Type B pancreatic cell (in vitro differentiated cells): ENCODE measurements at regions not wholly inside any gene's neighbourhood (a gene's known extent, or its start where the extent isn't known, plus 50 kb on each side); places are given as distances from the start of the nearest gene placed in this dataset.
A peak's percentile ranks its signal among the peaks of the same experiment; 100 is the strongest.

Experiments
- DNase-seq: peaks from one replicate; pipeline ENCODE4 v3.0.0; 2021; ENCODE audit warnings: mixed read lengths; ENCODE audit not compliant: unreplicated experiment; ENCODE audit errors: extremely low spot score
- H3K27ac Mint-ChIP-seq: 2 replicates; pipeline ENCODE4 v1.8.0; 2021; ENCODE audit warnings: mild to moderate bottlenecking, mixed read lengths
- H3K27me3 Mint-ChIP-seq: 2 replicates; pipeline ENCODE4 v1.8.0; 2021; ENCODE audit warnings: mixed read lengths
- H3K36me3 Mint-ChIP-seq: 2 replicates; pipeline ENCODE4 v1.8.0; 2021; ENCODE audit warnings: mixed read lengths
- H3K4me1 Mint-ChIP-seq: one replicate; pipeline ENCODE4 v1.8.0; 2021; ENCODE audit warnings: mixed read lengths; ENCODE audit not compliant: unreplicated experiment
- H3K4me3 Mint-ChIP-seq: 2 replicates; pipeline ENCODE4 v1.8.0; 2021; ENCODE audit warnings: mild to moderate bottlenecking, mixed read lengths
- H3K9me3 Mint-ChIP-seq: 2 replicates; pipeline ENCODE4 v1.8.0; 2021; ENCODE audit warnings: mixed read lengths
- CTCF ChIP-seq: fragments of 200-600 bp; sonication (generic); conservative IDR thresholded peaks from 2 replicates; pipeline ENCODE4 v1.5.0; 2021; ENCODE audit warnings: antibody characterized with exemption, mild to moderate bottlenecking

DNA sequence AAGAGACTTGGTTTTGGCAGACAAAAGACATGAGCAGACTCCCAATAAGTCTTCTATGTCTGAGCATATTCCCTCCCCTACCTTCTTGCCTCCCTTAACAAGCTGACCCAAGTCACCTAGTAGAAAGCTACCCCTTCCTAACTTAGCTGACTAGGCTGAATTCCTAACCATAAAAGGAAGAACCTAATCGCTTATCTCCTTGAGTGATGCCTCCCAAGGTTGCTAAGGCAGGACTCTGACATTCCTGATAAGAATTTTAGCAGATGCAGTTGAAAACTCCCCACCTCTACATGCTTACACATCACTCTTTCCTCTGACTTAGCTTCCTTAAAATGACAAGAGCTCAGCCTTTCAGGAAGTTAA, 704.7 kb upstream of the MBL2 start:
- no peaks in the 10 kb centered on the region for H3K9me3 Mint-ChIP-seq
- no peak for TF ChIP-seq CTCF
- no peak overlapping the region for H3K4me3 Mint-ChIP-seq
- no peak overlapping the region for H3K27ac Mint-ChIP-seq
- no peaks in the 10 kb centered on the region for H3K27me3 Mint-ChIP-seq
- no peaks in the 10 kb centered on the region for H3K4me1 Mint-ChIP-seq
- DNase-seq, result no peak
- no peaks in the 10 kb centered on the region for H3K36me3 Mint-ChIP-seq

- Mint-ChIP-seq H3K4me1 (no peaks in the 10 kb centered on the region), H3K27ac (no peak overlapping the region), H3K4me3 (no peak overlapping the region), H3K9me3 (no peaks in the 10 kb centered on the region), H3K36me3 (no peaks in the 10 kb centered on the region), H3K27me3 (no peaks in the 10 kb centered on the region)
- TF ChIP-seq CTCF, result no peak
- DNase-seq, result no peak
These were observed 704.2 kb upstream of the MBL2 start for GRCh38 chr10:53476650-53477312.

GRCh38 chr10:53469383-53469782, 696.8 kb upstream of the MBL2 start:
- Mint-ChIP-seq H3K27me3 (no peaks in the 10 kb centered on the region), H3K9me3 (no peaks in the 10 kb centered on the region), H3K4me1 (no peaks in the 10 kb centered on the region), H3K36me3 (no peaks in the 10 kb centered on the region), H3K4me3 (no peak overlapping the region), H3K27ac (no peak overlapping the region)
- no peak for DNase-seq
- no peak for TF ChIP-seq CTCF

DNA sequence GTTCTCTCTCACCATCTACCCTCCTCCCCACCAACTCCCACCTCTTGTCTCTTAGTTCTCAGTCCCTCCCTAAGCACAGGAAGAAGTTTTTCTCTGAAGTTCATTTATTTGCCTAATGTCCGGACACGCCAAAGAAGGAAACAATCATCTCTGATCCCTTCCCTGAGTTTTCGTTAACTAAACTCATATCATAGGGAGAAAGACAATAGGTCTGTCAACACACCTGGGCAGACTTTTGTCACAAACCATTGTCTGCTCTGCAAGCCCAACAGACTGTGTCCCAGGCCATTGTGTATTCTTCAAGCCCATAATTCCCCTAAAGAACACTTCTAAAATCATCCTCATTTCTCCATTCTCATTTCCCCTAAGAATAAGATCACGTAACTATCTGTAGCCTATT, 691.0 kb upstream of the MBL2 start:
- Mint-ChIP-seq H3K27ac (no peak overlapping the region), H3K9me3 (no peaks in the 10 kb centered on the region)

DNA sequence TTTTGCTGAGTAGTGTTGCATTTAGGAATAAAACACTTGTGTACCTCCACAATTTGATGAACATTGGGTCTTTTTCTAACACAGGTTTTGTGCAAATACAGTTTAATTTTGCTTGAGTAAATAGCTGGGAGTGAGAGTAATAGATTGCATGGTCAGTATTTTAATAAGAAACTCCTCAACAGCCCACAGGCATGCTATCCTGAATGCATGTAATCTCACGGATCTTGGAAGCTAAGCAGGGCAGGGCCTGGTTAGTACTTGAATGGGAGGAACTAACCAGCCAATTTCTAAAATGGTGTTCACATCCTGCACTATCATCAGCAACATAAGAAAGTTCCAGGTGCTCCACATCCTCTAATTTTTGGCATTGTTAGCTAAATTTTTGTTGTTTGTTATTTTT, 685.4 kb upstream of the MBL2 start:
- Mint-ChIP-seq H3K36me3 (no peaks in the 10 kb centered on the region), H3K27ac (no peak overlapping the region), H3K4me3 (no peak overlapping the region), H3K27me3 (no peaks in the 10 kb centered on the region), H3K4me1 (no peaks in the 10 kb centered on the region), H3K9me3 (no peaks in the 10 kb centered on the region)
- no peak for DNase-seq
- no peak for TF ChIP-seq CTCF

More for the DNA sequence above, 691.0 kb upstream of the MBL2 start:
- Mint-ChIP-seq H3K4me3 (no peak overlapping the region), H3K36me3 (no peaks in the 10 kb centered on the region), H3K27me3 (no peaks in the 10 kb centered on the region), H3K4me1 (no peaks in the 10 kb centered on the region)
- no peak for DNase-seq
- TF ChIP-seq CTCF, result no peak

GRCh38 chr10:53453196-53453595, 680.6 kb upstream of the MBL2 start:
- no peaks in the 10 kb centered on the region for H3K9me3 Mint-ChIP-seq
- no peaks in the 10 kb centered on the region for H3K4me1 Mint-ChIP-seq
- peak; percentile 45 for TF ChIP-seq CTCF
- no peaks in the 10 kb centered on the region for H3K27me3 Mint-ChIP-seq
- no peak overlapping the region for H3K27ac Mint-ChIP-seq
- H3K4me3 Mint-ChIP-seq, result no peak overlapping the region
- H3K36me3 Mint-ChIP-seq, result no peaks in the 10 kb centered on the region
- DNase-seq, result no peak
